Loucy (cell line): ENCODE measurements at regions not wholly inside any gene's neighbourhood (a gene's known extent, or its start where the extent isn't known, plus 50 kb on each side); places are given as distances from the start of the nearest gene placed in this dataset.

ENCODE experiments used
- H2AFZ ChIP-seq: fragments of 200-600 bp; sonication (generic); 2 replicates; pipeline ENCODE4 v1.6.0; 2016; ENCODE audit warnings: antibody characterized with exemption, mild to moderate bottlenecking, low read length, moderate library complexity
- H3F3A ChIP-seq: fragments of 200-600 bp; 2 replicates; pipeline ENCODE4 v1.6.0; 2016; ENCODE audit warnings: antibody characterized with exemption, low read depth, mild to moderate bottlenecking
- H3K27me3 ChIP-seq: fragments of 200-600 bp; sonication (generic); 2 replicates; pipeline ENCODE4 v1.6.1; 2014; ENCODE audit warnings: low read length, mild to moderate bottlenecking; ENCODE audit not compliant: insufficient read depth, poor library complexity, severe bottlenecking
- H3K36me3 ChIP-seq: fragments of 200-600 bp; sonication (generic); 2 replicates; pipeline ENCODE4 v1.6.1; 2016; ENCODE audit warnings: low read length; ENCODE audit not compliant: insufficient read depth
- H3K4me1 ChIP-seq: fragments of 200-600 bp; sonication (generic); 2 replicates; pipeline ENCODE4 v1.5.1; 2014; ENCODE audit warnings: low read length, mild to moderate bottlenecking; ENCODE audit not compliant: insufficient read depth, poor library complexity, severe bottlenecking
- H3K4me2 ChIP-seq: fragments of 200-600 bp; sonication (generic); 2 replicates; pipeline ENCODE4 v1.6.0; 2014; ENCODE audit warnings: antibody characterized with exemption, low read length, low read depth, mild to moderate bottlenecking; ENCODE audit not compliant: poor library complexity, severe bottlenecking
- H3K4me3 ChIP-seq: fragments of 200-600 bp; sonication (generic); 2 replicates; pipeline ENCODE4 v1.5.1; 2014; ENCODE audit warnings: low read length, mild to moderate bottlenecking, mixed read lengths; ENCODE audit not compliant: poor library complexity, severe bottlenecking
- H3K79me2 ChIP-seq: fragments of 200-600 bp; sonication (generic); 2 replicates; pipeline ENCODE4 v1.6.1; 2014; ENCODE audit warnings: low read length; ENCODE audit not compliant: insufficient read depth
- H3K9ac ChIP-seq: fragments of 200-600 bp; sonication (generic); 2 replicates; pipeline ENCODE4 v1.6.0; 2014; ENCODE audit warnings: mild to moderate bottlenecking, low read depth, low read length, moderate library complexity; ENCODE audit not compliant: poor library complexity, severe bottlenecking
- H3K9me2 ChIP-seq: fragments of 200-600 bp; sonication (generic); replicated peaks from 2 replicates; pipeline ENCODE4 v1.6.1; 2016; ENCODE audit warnings: low read depth, low read length, mixed read lengths
- H3K9me3 ChIP-seq: fragments of 200-600 bp; sonication (generic); 2 replicates; pipeline ENCODE4 v1.6.1; 2014; ENCODE audit warnings: mild to moderate bottlenecking, antibody characterized with exemption, low read length, low read depth; ENCODE audit not compliant: insufficient read depth
- H4K20me1 ChIP-seq: fragments of 200-600 bp; sonication (generic); 2 replicates; pipeline ENCODE4 v1.6.0; 2014; ENCODE audit warnings: antibody characterized with exemption, low read length, mild to moderate bottlenecking; ENCODE audit not compliant: insufficient read depth, poor library complexity, severe bottlenecking
- CTCF ChIP-seq: fragments of 200-600 bp; sonication (generic); conservative IDR thresholded peaks from 2 replicates; pipeline ENCODE4 v1.5.1; 2014; ENCODE audit warnings: mild to moderate bottlenecking, antibody characterized with exemption, low read length
- EZH2phosphoT487 ChIP-seq: fragments of 200-600 bp; IDR thresholded peaks from 2 replicates; pipeline ENCODE4 v1.6.1; 2018; ENCODE audit warnings: antibody characterized with exemption, mild to moderate bottlenecking, moderate library complexity, borderline replicate concordance

- no peaks in the 10 kb centered on the region for H3K36me3 ChIP-seq
Observed at GRCh38 chr3:66149269-66149668, 71.5 kb upstream of the SLC25A26 start.

GRCh38 chr3:66145408-66145733, 75.4 kb upstream of the SLC25A26 start:
- H3K4me3 ChIP-seq, result no peak overlapping the region
- H3K36me3 ChIP-seq, result no peaks in the 10 kb centered on the region
- no peaks in the 10 kb centered on the region for H3K27me3 ChIP-seq
- H3K79me2 ChIP-seq, result no peaks in the 10 kb centered on the region
- no peaks in the 10 kb centered on the region for H3F3A ChIP-seq
- H3K4me1 ChIP-seq, result no peaks in the 10 kb centered on the region
- H3K9me3 ChIP-seq, result no peaks in the 10 kb centered on the region
- TF ChIP-seq CTCF (no peak), EZH2phosphoT487 (no peak)
- no peaks in the 10 kb centered on the region for H4K20me1 ChIP-seq
- H3K9ac ChIP-seq, result no peak overlapping the region
- H3K9me2 ChIP-seq, result no peaks in the 10 kb centered on the region
- H3K4me2 ChIP-seq, result no peak overlapping the region
- H2AFZ ChIP-seq, result no peak overlapping the region

More at GRCh38 chr3:66149269-66149668, 71.5 kb upstream of the SLC25A26 start:
- Histone ChIP-seq H3K27me3 (no peaks in the 10 kb centered on the region), H2AFZ (no peak overlapping the region), H3K9me2 (no peaks in the 10 kb centered on the region), H4K20me1 (no peaks in the 10 kb centered on the region), H3K4me2 (no peak overlapping the region), H3K4me3 (no peak overlapping the region), H3K79me2 (no peaks in the 10 kb centered on the region), H3K9me3 (no peaks in the 10 kb centered on the region), H3K4me1 (no peaks in the 10 kb centered on the region), H3F3A (no peaks in the 10 kb centered on the region), H3K9ac (no peak overlapping the region)
- TF ChIP-seq CTCF (no peak), EZH2phosphoT487 (no peak)

- Histone ChIP-seq H3K9ac (no peak overlapping the region), H3K9me3 (no peaks in the 10 kb centered on the region), H3F3A (no peaks in the 10 kb centered on the region), H3K4me1 (no peaks in the 10 kb centered on the region), H2AFZ (no peak overlapping the region), H3K4me3 (no peak overlapping the region), H4K20me1 (no peaks in the 10 kb centered on the region), H3K4me2 (no peak overlapping the region), H3K36me3 (no peaks in the 10 kb centered on the region), H3K79me2 (no peaks in the 10 kb centered on the region), H3K9me2 (no peaks in the 10 kb centered on the region), H3K27me3 (no peaks in the 10 kb centered on the region)
- TF ChIP-seq EZH2phosphoT487, result no peak
- no peak for TF ChIP-seq CTCF
Observed at GRCh38 chr3:66144568-66145407, 76.0 kb upstream of the SLC25A26 start.
